Left lung (tissue), 4 donors: ENCODE measurements at regions not wholly inside any gene's neighbourhood (a gene's known extent, or its start where the extent isn't known, plus 50 kb on each side); places are given as distances from the start of the nearest gene placed in this dataset.

ENCODE experiments used
- ATAC-seq: fragments of 200-7000 bp; cut with Tn5 transposase; one replicate; pipeline ENCODE4 v1.9.1; 2020; ENCODE audit warnings: moderate library complexity
- DNase-seq, 4 donors: peaks; one replicate each; pipeline ENCODE4 v3.0.0-alpha.2; 2013 to 2020
- H3K27ac ChIP-seq, 2 donors: fragments of 200-600 bp; sonication (generic) in 1 of 2; one replicate each; pipeline versions ENCODE4 v1.5.0 to v1.8.0; 2020 to 2021
- H3K27me3 ChIP-seq, 2 donors: fragments of 200-600 bp; sonication (generic) in 1 of 2; one replicate each; pipeline versions ENCODE4 v1.5.0 to v1.8.0; 2020 to 2021
- H3K36me3 ChIP-seq, 2 donors: fragments of 200-600 bp; sonication (generic) in 1 of 2; one replicate each; pipeline versions ENCODE4 v1.5.0 to v1.8.0; 2020 to 2021
- H3K4me1 ChIP-seq, 2 donors: fragments of 200-600 bp; one replicate each; pipeline ENCODE4 v1.8.0; 2021
- H3K4me3 ChIP-seq, 2 donors: fragments of 200-600 bp; sonication (generic) in 1 of 2; one replicate each; pipeline versions ENCODE4 v1.5.0 to v1.8.0; 2020 to 2021; ENCODE audit warnings: mild to moderate bottlenecking in 1 of 2
- H3K9me3 ChIP-seq, 2 donors: fragments of 200-600 bp; sonication (generic) in 1 of 2; one replicate each; pipeline versions ENCODE4 v1.5.0 to v1.8.0; 2020 to 2021
- intact Hi-C, 2 donors: fragments of 100-400 bp; cut with DNase I; formaldehyde crosslinking; loops; one replicate each; pipeline versions ENCODE4 v1.11.2 to v1.14.2; 2022
- TF ChIP-seq, protein P1 (sequence below), 2 donors: fragments of 200-600 bp; sonication (generic) in 1 of 2; IDR thresholded peaks; one replicate each; pipeline versions ENCODE4 v1.5.0 to v1.8.0; 2021; ENCODE audit warnings: antibody characterized with exemption in 2 of 2
- donor health status: DM: no; HTN: yes; CAD: no.
- donor health status: DM: no; HTN: no; CAD: no.

DNA sequence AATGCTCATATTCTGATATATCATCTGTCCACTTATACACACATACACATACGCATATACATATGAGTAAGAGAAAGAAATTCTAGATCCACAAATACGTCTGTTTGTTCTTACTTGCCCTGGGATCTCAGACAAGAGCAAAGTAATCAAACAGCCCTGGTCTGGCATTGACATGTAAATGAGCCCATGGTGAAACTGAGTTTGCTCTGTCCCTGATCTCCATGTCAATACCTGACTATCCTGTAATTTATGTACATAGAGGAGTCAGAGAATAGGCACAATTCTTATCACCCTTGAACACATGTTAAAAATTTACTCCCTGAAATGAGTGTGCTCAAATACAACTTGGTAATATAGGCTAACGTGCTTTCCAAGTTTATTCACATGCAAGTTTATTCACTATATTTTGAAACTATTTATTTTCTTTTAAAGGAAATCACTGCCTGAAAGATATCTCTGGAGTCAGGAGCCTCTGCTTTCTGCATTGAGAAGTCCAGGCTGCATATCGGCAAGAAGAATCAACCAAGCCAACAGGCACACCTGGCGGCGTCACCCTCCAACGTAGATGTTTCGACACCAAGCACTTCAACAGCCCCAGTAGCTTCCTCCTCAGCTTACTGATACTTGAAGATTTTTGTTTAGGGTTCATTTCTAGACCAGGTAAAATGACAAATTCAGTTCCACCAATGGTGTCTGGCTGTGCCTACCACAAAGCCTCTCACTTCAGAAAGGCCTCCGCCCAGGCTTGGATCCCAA lies 100.6 kb downstream of the CMPK2 start:
- ATAC-seq, result no peak
- Histone ChIP-seq H3K36me3 (no peaks in the 10 kb centered on the region), H3K9me3 (no peaks in the 10 kb centered on the region), H3K4me1 (no peaks in the 10 kb centered on the region), H3K4me3 (no peak overlapping the region), H3K27me3 (no peaks in the 10 kb centered on the region), H3K27ac (no peak overlapping the region)
- TF ChIP-seq, protein P1, sequence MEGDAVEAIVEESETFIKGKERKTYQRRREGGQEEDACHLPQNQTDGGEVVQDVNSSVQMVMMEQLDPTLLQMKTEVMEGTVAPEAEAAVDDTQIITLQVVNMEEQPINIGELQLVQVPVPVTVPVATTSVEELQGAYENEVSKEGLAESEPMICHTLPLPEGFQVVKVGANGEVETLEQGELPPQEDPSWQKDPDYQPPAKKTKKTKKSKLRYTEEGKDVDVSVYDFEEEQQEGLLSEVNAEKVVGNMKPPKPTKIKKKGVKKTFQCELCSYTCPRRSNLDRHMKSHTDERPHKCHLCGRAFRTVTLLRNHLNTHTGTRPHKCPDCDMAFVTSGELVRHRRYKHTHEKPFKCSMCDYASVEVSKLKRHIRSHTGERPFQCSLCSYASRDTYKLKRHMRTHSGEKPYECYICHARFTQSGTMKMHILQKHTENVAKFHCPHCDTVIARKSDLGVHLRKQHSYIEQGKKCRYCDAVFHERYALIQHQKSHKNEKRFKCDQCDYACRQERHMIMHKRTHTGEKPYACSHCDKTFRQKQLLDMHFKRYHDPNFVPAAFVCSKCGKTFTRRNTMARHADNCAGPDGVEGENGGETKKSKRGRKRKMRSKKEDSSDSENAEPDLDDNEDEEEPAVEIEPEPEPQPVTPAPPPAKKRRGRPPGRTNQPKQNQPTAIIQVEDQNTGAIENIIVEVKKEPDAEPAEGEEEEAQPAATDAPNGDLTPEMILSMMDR (IDR thresholded peaks at IDR 0.05), result no peak
- intact Hi-C loops, result no loop called here
- DNase-seq, result no peak

DNA sequence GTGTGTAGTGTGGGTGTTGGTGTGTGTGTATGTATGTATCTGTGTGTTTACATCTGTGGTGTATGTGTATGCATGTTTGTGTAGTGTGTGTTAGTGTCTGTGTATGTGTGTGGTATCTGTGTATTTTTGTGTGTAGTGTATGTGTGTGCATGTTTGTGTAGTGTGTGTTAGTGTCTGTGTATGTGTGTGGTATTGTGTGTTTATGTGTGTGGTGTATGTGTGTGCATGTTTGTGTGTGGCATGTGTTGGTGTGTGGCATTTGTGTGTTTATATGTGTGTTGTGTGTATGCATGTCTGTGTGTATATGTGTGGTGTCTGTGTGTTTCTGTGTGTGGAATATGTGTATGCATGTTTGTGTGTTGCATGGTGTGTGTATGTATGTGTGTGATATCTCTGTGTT lies 96.4 kb downstream of the CMPK2 start:
- H3K4me3 ChIP-seq, result no peak overlapping the region
- intact Hi-C loops, result no loop called here
- ATAC-seq (no peak), DNase-seq (no peak)
- H3K27ac ChIP-seq, result no peak overlapping the region
- peaks cover 0 to 7% of the 10 kb centered on the region in 2 donors for H3K4me1 ChIP-seq
- H3K9me3 ChIP-seq, result no peaks in the 10 kb centered on the region
- TF ChIP-seq, protein P1 (IDR thresholded peaks at IDR 0.05), result no peak
- no peaks in the 10 kb centered on the region for H3K36me3 ChIP-seq
- peaks cover 0 to 32% of the 10 kb centered on the region in 2 donors for H3K27me3 ChIP-seq

DNA sequence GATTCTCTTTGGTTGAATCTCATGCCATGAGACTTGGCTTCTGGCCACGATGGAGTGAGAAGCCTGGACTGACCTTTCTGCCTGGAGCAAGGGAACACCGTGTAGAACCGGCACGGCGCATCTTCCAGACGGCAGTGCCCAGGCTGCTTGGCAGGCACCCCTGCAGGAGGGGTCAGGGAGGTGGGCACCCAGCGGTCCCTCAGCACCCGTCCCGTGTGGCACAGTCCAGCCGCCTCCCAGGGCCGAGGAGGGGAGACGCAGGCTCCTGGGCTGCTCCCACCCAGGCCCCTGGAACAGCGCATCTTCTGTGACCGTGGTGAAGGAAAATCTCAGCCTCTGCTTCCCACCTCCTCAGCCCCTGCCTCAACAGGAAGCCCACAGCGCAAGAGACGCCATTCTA lies 95.7 kb downstream of the CMPK2 start:
- Histone ChIP-seq H3K27ac (no peak overlapping the region), H3K4me3 (no peak overlapping the region), H3K4me1 (peaks cover 0 to 7% of the 10 kb centered on the region in 2 donors), H3K36me3 (no peaks in the 10 kb centered on the region), H3K9me3 (no peaks in the 10 kb centered on the region), H3K27me3 (peaks cover 0 to 32% of the 10 kb centered on the region in 2 donors)
- TF ChIP-seq, protein P1 (IDR thresholded peaks at IDR 0.05), result no peak
- DNase-seq (no peak), ATAC-seq (no peak)
- intact Hi-C loops, result loop anchor here in 1 of 2 donors (10.0 kb wide), 1 partner anchor 415 kb away; no protein-coding TSS in a partner anchor

DNA sequence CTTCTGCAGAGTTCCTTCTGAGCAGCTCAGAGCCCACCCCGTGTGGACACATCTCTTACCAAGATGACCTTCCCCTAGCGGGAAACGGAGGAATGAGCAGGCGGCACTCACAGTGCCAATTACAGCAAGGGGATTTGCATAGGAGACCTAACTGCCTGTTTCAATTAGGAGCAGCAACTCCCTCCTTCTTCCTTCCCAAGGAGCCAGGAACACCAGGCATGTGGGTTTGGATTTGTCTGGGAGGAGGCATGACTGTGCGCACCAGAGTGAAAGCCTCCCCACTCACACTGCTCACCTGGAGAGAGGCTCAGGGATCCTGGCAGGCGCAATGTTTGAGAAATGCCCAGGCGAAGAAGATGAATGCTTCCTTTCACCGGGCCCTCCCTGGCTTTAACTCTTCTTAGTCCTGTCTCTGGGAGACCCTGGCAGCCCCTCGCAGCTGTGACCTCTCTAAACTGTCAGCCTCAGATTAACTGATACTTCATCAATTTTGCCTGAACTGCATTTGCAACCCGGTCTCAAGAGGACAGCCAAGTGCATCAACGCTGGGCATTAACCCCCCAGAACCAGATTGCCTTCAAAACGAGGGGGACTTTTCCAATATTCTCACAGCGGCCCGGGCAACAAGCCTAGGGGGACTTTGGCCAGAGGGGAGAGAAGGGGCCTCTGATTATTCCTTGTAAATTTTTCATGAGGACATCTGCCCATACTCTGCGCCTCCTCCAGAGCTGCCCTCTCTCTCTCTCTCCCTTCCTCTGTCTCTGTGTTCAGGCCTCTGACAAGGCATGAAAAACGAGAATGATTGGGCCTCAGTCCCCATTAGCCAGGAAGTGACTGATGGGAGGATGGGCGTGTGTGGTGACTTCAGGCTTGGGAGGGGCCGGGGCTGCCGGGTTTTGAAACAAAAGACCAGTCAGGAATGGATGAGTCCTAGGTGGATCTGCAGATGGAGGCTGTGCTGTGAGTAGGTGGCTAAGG lies 93.8 kb downstream of the CMPK2 start:
- peaks cover 0 to 32% of the 10 kb centered on the region in 2 donors for H3K27me3 ChIP-seq
- intact Hi-C loops, result loop anchor here in 1 of 2 donors (10.0 kb wide), 1 partner anchor 417 kb away; no protein-coding TSS in a partner anchor
- no peak overlapping the region for H3K27ac ChIP-seq
- TF ChIP-seq, protein P1 (IDR thresholded peaks at IDR 0.05), result no peak
- no peaks in the 10 kb centered on the region for H3K36me3 ChIP-seq
- DNase-seq (no peak), ATAC-seq (peak; percentile 10)
- no peaks in the 10 kb centered on the region for H3K9me3 ChIP-seq
- no peak overlapping the region for H3K4me3 ChIP-seq
- H3K4me1 ChIP-seq, result peaks cover 0 to 7% of the 10 kb centered on the region in 2 donors
